ENCODE measurements at regions not wholly inside any gene's neighbourhood (a gene's known extent, or its start where the extent isn't known, plus 50 kb on each side); places are given as distances from the start of the nearest gene placed in this dataset.

- no TSS peak for BruUV-seq (replicated peaks)
- H3K27me3 Mint-ChIP-seq (ENCODE audit: insufficient read depth, unreplicated experiment), result no peaks in the 10 kb centered on the region
Observed at GRCh38 chr1:14010476-14010875, 310.5 kb downstream of the PRDM2 start.

GRCh38 chr1:14011132-14011531, 311.1 kb downstream of the PRDM2 start:
- Mint-ChIP-seq H3K4me3 (ENCODE audit: unreplicated experiment) (no peak overlapping the region), H3K27me3 (ENCODE audit: insufficient read depth, unreplicated experiment) (no peaks in the 10 kb centered on the region), H3K4me1 (ENCODE audit: insufficient read depth, unreplicated experiment) (peaks cover 41% of the 10 kb centered on the region), H3K27ac (ENCODE audit: low read depth, unreplicated experiment) (peak overlapping the region; percentile 53), H3K36me3 (ENCODE audit: insufficient read depth, unreplicated experiment) (peaks cover 5% of the 10 kb centered on the region), H3K9me3 (ENCODE audit: unreplicated experiment) (no peaks in the 10 kb centered on the region)
- intact Hi-C loops (cut with micrococcal nuclease), result no loop called here
- no peak for TF ChIP-seq CTCF (IDR thresholded peaks at IDR 0.05; ENCODE audit: unreplicated experiment)
- no TSS peak for BruUV-seq (replicated peaks)
- no peak for DNase-seq (ENCODE audit: unreplicated experiment)
- POLR2A ChIA-PET, result interaction anchor here (0.8 to 1.5 kb wide), 4 partner anchors 26 to 126 kb away, joined by 3 to 7 read pairs (median 4); no protein-coding TSS in a partner anchor
- CTCF ChIA-PET, result interaction anchor here (1.0 kb wide), 2 partner anchors 45 to 49 kb away, joined by 3 to 5 read pairs; no protein-coding TSS in a partner anchor

More at GRCh38 chr1:14010476-14010875, 310.5 kb downstream of the PRDM2 start:
- DNase-seq (ENCODE audit: unreplicated experiment), result no peak
- intact Hi-C loops (cut with micrococcal nuclease), result no loop called here
- TF ChIP-seq CTCF (IDR thresholded peaks at IDR 0.05; ENCODE audit: unreplicated experiment), result no peak
- Mint-ChIP-seq H3K9me3 (ENCODE audit: unreplicated experiment) (no peaks in the 10 kb centered on the region), H3K36me3 (ENCODE audit: insufficient read depth, unreplicated experiment) (peaks cover 5% of the 10 kb centered on the region), H3K27ac (ENCODE audit: low read depth, unreplicated experiment) (no peak overlapping the region), H3K4me1 (ENCODE audit: insufficient read depth, unreplicated experiment) (peaks cover 41% of the 10 kb centered on the region), H3K4me3 (ENCODE audit: unreplicated experiment) (no peak overlapping the region)
- POLR2A ChIA-PET, result interaction anchor here (0.6 to 1.9 kb wide), 4 partner anchors 17 to 465 kb away, joined by 3 to 5 read pairs (median 4); no protein-coding TSS in a partner anchor
- CTCF ChIA-PET, result interaction anchor here (1.0 kb wide), 2 partner anchors 45 to 48 kb away, joined by 3 to 5 read pairs; no protein-coding TSS in a partner anchor

- H3K9me3 Mint-ChIP-seq (ENCODE audit: unreplicated experiment), result no peaks in the 10 kb centered on the region
Observed at GRCh38 chr1:14011888-14012287, 311.9 kb downstream of the PRDM2 start.

GRCh38 chr1:14014929-14015328, 314.9 kb downstream of the PRDM2 start:
- TF ChIP-seq CTCF (IDR thresholded peaks at IDR 0.05; ENCODE audit: unreplicated experiment), result no peak
- ChIA-PET POLR2A (interaction anchor here (0.6 kb wide), 1 partner anchor 17 kb away, joined by 4 read pairs; no protein-coding TSS in a partner anchor), CTCF (no interaction called here)
- H3K27ac Mint-ChIP-seq (ENCODE audit: low read depth, unreplicated experiment), result no peak overlapping the region
- intact Hi-C loops (cut with micrococcal nuclease), result no loop called here
- no peak for DNase-seq (ENCODE audit: unreplicated experiment)
- no TSS peak for BruUV-seq (replicated peaks)
- no peaks in the 10 kb centered on the region for H3K27me3 Mint-ChIP-seq (ENCODE audit: insufficient read depth, unreplicated experiment)
- H3K4me3 Mint-ChIP-seq (ENCODE audit: unreplicated experiment), result no peak overlapping the region
- H3K36me3 Mint-ChIP-seq (ENCODE audit: insufficient read depth, unreplicated experiment), result no peaks in the 10 kb centered on the region
- peaks cover 66% of the 10 kb centered on the region for H3K4me1 Mint-ChIP-seq (ENCODE audit: insufficient read depth, unreplicated experiment)
- no peaks in the 10 kb centered on the region for H3K9me3 Mint-ChIP-seq (ENCODE audit: unreplicated experiment)

More at GRCh38 chr1:14011888-14012287, 311.9 kb downstream of the PRDM2 start:
- BruUV-seq (replicated peaks), result no TSS peak
- DNase-seq (ENCODE audit: unreplicated experiment), result no peak
- intact Hi-C loops (cut with micrococcal nuclease), result no loop called here
- Mint-ChIP-seq H3K4me1 (ENCODE audit: insufficient read depth, unreplicated experiment) (peaks cover 42% of the 10 kb centered on the region), H3K4me3 (ENCODE audit: unreplicated experiment) (peak overlapping the region; percentile 15), H3K36me3 (ENCODE audit: insufficient read depth, unreplicated experiment) (peaks cover 5% of the 10 kb centered on the region), H3K27me3 (ENCODE audit: insufficient read depth, unreplicated experiment) (no peaks in the 10 kb centered on the region), H3K27ac (ENCODE audit: low read depth, unreplicated experiment) (peak overlapping the region; percentile 53)
- ChIA-PET POLR2A (interaction anchor here (0.7 to 1.5 kb wide), 4 partner anchors 9 to 328 kb away, joined by 3 to 7 read pairs (median 3); no protein-coding TSS in a partner anchor), CTCF (interaction anchor here (0.5 kb wide), 1 partner anchor 127 kb away, joined by 3 read pairs; no protein-coding TSS in a partner anchor)
- no peak for TF ChIP-seq CTCF (IDR thresholded peaks at IDR 0.05; ENCODE audit: unreplicated experiment)

All from MCF 10A (cell line).